ENCODE measurements at regions not wholly inside any gene's neighbourhood (a gene's known extent, or its start where the extent isn't known, plus 50 kb on each side); places are given as distances from the start of the nearest gene placed in this dataset.

DNA sequence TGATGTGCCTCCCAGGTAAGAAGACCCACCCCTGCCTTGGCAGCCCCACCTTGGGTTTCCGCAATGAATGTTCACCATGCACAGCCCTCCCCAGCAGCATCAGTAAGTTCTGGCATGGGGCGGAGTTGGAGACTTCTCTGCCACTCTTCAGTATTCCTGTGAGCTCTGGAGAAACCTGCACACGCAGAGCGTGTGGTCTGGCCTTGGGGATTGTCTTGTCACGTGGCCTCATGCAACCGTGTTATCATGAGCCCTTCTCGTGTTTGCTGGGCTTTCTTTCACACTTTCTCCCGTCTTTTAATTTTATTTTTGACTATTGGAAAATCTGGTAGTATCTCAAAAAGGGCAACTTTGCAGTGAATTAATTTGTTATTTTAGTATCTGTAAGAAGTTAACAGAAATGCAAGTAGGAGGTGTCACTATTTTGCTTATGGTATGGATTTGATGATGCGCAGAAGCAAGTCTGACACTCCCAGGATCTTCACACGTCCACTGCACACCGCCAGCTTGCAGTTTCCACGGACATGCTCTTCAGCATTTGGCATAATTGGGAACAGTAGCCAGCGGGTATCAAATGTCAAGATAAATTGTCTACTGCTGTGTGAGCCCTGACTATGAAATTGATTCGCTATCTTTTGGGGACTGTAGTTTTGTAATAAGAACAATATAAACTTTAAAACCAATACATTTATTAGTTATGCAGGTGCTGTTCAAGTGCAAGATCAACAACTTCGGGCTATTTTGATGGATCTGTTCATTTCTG, 463.5 kb downstream of the QKI start:
- TF ChIP-seq, protein P1, sequence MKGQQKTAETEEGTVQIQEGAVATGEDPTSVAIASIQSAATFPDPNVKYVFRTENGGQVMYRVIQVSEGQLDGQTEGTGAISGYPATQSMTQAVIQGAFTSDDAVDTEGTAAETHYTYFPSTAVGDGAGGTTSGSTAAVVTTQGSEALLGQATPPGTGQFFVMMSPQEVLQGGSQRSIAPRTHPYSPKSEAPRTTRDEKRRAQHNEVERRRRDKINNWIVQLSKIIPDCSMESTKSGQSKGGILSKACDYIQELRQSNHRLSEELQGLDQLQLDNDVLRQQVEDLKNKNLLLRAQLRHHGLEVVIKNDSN (IDR thresholded peaks at IDR 0.05): no peak
- TF ChIP-seq EP300 (IDR thresholded peaks at IDR 0.05; ENCODE audit: borderline replicate concordance): no peak
